GM19438 (cell line): ENCODE measurements at regions not wholly inside any gene's neighbourhood (a gene's known extent, or its start where the extent isn't known, plus 50 kb on each side); places are given as distances from the start of the nearest gene placed in this dataset.

Experiments used
- ATAC-seq: cut with Tn5 transposase; IDR thresholded peaks from one replicate; pipeline ENCODE4 v1.9.1; 2021; ENCODE audit warnings: low read depth; ENCODE audit not compliant: unreplicated experiment

DNA sequence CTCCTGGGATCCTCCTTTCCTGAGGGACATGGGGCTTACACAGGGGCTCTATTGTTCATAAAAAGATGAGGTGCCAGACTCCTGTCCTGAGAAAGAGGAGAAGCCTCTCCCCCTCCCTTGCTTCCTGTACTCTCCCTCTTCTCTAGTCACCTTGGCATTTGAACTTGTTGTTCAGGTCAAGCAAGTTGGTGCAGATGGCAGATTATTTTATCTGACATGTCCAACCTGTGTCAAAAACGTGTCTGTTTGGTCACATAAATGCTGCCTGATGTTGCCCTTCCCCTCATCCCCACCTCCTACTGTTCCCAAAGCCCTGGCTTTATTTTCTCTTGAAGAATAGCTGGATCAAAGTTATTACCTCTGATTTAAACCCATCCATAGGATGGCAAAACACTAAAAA, 154.8 kb downstream of the TMX1 start:
- no peak for ATAC-seq

DNA sequence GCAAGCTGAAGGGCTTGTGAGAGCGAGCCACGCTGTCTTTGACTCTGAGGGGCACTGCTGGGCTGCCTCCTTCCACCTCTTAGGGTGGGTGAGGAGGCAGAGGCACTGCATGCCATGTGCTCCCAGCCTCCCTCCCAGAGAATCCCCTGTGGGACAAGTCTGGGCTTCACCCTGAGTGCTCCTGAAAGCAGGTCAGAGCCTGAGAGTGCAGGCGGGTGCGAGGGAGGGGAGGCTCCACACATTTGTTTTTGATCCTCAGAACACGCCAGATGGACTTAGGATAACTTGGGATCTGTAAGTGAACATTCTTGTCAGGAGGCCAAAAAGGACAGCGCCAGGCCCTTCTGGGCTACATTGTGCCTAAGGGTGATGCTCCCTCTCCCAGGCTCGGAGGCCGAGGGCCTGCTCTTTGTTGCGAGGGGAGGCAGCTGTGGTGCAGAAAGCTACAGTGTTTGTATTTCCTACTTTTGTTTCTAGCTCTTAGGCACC, 155.4 kb downstream of the TMX1 start:
- ATAC-seq, result no peak

DNA sequence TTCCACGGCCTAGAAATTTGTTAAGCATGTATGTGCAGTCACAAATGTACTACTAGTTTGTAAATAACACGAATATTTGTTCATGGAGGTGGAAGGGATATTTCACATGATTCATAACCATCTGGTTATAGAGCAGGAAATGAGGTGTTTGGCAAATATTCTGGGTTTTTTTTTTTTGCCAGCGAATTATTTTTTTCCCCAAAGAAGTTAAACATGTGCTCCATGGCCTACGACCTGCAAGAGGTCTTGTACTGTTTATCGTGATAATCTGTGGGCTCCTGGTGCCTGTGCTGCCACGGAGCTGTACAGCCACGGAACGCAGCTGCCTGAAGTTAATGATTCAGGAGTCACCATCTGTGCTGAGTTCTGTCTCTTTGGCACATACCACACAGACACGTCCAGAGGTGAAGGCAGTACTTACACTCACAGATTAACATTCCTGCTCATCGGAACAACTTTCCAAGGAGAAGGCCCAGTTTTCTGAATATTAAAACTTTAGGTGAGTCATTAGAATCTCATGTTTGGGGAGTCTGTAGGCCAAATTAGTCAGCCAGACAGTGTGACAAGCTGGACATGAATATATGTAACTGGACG, 156.3 kb downstream of the TMX1 start:
- ATAC-seq, result no peak

DNA sequence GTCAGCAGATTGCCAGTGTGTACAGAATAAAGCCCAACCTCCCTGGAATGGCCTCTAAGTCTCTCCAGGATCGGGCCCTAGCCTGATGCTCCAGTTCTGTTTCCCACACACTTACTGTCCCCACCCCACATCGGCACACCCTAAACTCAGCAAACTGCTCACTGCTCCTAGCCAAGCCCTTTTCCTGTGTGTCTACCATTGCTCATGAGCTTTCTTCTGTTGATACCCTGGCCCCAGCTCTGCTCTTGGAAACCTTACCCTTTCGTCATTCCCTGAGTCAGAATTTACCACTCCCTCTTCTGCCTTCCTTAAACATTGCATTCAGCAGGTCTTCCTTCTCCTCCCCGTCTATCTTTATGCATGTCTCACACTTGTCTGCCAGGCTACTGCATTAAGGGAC, 158.9 kb downstream of the TMX1 start:
- no peak for ATAC-seq

DNA sequence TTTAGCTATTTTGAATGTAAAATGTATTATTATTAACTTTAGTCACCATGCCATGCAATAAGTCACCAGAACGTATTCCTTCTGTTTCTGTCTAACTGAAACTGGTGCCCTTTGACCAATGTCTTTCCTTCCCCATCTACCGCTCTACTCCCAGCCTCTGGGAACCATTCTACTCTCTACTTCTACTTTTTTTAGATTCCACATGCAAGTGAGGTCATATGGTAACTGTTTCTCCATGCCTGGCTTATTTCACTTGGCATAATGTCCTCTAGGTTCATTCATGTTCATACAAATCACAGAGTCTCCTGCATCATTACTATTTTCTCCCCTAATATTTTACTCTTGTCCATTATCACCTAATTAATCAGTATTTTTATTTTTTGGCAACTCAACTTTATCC, 160.1 kb downstream of the TMX1 start:
- no peak for ATAC-seq

DNA sequence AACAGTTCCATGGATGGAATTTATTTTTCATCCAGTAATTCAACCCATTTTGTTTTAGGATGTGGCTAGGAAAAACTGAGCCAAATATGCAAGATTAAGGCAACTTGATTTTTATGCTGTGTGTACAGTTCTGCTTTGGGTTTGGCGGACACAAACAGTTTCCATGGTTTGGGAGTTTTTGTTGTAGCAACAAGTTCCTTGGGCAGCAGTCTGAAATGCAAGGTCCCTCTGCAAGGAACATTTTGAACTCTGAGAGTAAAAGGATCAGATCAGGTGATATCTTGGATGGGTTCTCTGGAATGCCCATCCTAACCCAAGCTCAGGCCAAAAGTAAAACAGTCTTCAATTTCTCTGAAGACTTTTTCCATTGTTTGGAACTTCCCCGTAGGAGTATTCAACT, 161.2 kb downstream of the TMX1 start:
- ATAC-seq, result no peak

DNA sequence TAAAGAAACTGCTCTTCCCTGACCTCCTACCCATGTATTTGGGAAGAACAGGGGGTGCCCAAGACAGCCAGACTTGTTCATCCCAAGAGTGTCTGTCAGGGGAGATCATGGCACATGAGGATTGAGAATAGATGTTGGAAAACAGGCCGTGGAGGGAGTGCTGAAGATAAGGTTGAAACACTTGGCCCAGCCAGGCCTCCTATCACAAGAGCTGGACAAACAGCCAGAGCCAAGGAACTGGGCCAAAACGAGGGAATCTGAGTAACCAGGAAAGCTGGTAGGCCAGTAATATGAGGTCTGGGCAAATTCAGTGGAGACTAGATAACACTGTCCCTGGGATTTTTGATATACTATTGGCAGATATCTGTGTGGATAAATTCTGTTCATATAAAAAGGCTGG, 161.7 kb downstream of the TMX1 start:
- ATAC-seq, result no peak

DNA sequence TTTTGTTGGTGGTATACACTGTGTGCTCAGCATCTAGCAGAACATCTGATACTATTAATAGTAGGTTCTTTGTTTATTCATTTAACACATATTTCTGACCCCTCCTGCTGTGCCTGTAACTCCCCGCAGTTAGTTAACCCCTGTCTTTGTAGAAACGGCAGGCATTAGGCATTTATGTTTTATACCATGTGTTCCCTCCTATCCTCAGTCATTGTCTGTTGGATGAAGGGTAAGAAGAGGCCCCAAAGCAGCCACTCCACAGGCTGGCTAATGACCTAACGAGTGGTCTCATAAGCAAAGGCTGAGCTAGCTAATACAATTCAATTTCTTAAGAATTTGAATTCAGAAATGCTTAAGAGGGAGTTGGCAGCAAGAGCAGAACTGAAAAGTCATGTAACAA, 170.8 kb downstream of the TMX1 start:
- ATAC-seq, result no peak

DNA sequence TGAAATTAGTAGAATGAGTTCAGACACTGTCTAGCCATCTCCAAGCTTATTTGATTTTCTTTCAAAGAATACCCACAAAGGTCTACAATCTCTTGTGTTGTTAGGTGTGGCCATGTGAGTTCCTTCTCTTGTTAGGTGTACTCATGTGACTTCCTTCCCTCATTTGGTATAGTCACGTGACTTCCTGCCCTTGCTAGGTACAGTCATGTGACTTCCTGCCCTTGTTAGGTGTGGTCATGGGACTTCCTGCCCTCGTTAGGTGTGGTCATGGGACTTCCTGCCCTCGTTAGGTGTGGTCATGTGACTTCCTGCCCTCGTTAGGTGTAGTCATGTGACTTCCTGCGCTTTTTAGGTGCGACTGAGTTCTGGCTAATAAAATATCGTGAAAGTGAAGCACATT, 179.6 kb downstream of the TMX1 start:
- ATAC-seq, result no peak

DNA sequence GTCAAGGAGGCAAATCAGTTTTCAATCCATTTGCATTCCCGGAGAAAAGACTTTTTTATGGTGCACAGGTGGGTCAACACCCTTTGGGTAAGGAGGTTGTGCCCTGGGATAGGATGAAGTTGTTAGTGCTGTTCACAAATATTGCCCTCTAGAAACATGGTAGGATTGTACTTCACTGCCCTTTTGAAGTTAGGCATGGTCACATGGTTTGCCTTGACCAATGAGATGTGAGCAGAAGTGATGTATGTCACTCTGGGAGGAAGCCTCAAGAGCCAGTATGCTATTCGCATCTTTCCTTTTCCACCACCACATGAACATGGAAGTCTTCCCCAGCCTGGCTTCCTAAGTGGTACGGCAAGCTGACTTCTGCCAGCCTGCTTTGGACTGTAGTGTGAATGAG, 182.7 kb downstream of the TMX1 start:
- no peak for ATAC-seq

DNA sequence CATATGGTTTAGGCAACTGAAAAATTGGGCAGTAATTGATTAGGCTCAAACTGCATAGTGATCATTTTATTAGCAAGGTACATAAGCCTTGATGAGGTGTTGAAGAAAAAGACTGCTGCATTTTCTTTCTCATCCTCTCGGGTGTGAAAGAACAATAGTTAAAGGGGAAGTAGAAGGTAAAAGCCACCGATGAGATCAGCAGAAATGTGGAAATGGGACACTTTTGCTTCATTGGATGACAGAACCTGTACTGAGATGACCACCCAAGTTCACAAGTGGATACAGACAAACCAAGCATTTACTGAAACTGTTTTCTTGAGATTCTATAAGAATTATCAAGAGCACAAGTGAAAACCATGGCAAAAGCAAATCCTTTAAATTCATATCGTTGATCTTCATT, 184.0 kb downstream of the TMX1 start:
- ATAC-seq, result no peak

DNA sequence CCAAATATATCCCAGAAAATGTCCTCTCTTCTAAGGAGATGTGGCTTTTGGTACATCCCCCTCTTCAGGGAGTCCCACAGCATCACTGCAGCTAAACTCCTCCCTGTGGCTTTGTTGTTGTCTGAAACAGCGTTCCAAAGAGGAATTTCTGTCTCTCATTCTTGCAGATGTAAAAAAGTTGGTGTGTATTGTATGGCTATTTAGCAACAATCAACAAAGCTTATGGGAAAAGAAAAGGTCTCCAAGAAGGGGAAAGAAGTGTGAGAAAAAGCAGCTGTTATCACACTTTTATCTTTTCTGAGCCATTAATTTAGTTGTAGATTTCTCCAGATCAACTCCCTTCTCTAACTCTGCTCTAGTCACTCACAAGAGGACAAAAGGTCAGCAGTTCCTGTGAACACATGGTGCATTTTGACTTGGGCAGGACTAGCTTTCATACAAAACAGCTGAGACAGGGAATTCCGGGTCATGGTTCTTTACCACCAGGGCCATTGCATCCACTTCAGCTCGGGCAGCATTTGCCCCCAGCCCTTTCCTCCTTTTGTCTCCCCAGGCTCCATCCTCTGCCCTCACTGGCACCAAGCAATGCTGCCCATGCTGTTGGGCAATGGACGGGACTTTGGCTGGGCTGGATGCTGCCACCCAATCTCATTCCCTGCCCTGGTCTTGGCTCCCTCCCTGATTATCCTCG, 184.7 kb downstream of the TMX1 start:
- ATAC-seq, result no peak

DNA sequence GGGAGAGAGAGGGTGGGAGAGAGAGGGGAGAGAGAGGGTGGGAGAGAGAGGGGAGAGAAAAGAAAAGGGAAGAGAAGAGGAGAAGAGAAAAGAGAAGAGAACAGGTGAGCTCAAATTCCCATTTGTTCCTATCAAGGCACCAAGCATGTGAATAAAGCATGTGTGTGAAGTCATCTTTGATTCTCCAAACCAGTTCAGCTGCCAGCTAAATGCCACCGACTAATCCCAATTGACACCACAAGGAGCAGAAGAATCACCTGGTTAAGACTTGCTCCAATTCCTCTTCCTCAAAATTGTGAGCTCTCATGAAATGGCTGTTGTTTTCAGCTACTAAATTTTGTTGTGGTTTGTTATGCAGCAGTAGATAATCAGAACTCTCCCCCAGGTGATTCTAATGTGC, 188.9 kb downstream of the TMX1 start:
- ATAC-seq, result no peak

DNA sequence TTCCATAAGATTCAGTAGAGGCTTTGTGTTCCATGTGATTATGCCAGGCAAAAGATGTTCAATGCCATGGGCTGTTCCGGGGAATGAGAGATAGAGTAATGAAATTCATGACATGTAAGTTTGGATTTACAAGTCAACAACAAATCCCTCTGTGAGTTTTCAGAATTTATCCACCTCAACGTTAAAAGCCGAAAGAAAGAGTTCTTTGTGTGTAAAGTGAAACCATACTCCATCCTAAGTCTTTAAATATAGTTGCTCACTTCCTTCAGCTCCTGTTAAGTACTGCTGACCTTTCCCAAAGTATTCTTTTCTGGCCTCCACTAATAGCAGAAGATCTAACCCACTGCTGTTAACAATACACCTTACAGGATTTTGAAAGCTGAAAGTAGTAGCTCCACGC, 190.0 kb downstream of the TMX1 start:
- ATAC-seq, result no peak

DNA sequence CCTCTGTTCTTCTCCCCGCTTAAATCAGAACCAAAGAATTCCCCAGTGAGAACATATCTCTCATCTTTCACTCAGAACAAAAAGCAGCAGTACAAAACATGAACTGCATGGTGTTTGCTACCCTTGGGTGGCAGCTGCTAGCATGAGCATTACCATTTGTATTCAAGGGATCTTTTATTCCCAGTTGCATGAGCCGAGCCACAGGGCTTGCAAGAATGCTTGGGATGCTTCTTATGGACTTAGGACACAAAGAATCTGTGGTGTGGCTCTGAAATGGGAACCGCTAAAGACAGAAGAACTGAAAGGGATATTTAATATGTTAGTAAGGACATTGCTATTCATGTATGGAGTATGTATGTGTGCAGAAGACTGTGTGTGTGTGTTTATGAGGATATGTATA, 190.6 kb downstream of the TMX1 start:
- ATAC-seq, result no peak

DNA sequence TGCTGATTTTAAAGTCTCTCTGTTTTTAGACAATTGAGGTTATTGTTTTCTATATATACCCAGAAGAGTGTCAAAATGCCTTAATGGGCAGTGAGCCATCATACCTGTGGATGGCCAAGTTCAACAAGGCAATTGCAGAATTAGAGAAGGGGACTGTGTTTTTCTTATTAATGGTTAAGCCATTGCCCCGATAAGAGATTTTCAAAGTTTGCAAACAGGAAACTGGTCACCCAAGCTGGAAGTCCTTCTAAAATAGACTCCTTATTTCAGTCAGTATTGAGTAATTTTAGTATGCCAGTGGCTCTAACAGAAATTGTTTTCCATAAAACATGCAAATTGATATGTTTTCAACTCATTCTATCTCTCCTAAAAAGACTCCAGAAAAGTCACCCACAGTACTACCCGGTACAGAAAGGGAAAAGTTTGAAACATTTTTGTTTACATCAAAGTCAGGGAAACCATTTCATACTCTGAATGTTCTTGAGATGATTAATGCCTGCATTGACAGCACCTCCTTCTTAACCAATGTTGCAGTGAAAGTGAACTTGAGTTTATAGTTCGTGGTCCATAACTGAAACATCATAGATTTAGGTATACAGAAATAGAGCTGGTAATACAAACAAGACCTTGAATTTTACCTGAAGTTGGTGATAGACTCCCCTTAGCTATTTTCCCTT, 191.1 kb downstream of the TMX1 start:
- peak; percentile 76 for ATAC-seq

DNA sequence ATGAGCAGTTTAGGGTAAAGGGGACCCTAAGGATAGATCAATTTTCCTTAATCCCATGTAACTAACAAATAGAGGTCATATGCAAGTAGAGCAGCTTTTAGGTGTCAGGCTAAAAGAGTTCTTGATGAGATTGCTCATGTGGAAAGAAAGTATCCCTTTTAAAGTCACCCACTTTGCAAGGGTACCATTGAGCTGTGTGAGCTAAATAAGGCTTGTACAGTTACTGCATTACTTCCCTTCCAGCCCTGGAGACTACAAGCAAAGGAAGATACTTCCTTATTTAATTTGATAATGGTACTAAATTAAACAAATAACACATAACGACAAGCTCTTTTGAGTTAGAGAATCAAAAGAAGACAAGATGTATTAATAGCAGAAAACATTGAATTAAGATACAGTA, 191.7 kb downstream of the TMX1 start:
- no peak for ATAC-seq

DNA sequence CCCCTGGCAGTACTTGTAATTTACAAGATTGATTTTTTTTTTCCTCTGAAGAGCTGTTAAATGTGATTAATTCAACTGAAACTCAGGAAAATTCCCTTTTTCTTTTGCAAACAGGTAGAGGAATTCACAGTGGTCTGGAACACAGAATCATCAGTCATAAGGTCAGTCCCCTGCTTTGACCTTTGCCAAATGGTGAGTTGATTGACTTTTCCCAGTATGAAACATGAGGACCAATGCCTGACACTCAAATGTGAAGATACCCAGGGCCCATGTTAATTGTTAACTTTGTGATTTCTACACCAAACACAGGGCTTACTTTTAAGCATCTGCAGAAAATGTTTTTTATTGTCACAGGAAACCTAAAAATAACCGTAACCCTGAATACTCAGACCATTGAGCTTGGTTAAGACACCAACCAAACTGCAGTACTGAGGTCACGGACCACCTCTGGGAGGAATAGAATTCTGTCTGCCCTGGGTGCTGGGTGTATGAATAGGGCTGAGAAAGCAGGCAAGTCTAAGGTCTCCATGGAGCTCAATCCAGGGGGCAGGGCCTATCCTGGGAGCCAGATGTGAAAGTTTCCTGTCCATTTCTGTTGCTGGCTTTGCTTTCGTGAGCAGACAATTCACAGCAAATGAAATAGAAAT, 192.4 kb downstream of the TMX1 start:
- ATAC-seq, result no peak

DNA sequence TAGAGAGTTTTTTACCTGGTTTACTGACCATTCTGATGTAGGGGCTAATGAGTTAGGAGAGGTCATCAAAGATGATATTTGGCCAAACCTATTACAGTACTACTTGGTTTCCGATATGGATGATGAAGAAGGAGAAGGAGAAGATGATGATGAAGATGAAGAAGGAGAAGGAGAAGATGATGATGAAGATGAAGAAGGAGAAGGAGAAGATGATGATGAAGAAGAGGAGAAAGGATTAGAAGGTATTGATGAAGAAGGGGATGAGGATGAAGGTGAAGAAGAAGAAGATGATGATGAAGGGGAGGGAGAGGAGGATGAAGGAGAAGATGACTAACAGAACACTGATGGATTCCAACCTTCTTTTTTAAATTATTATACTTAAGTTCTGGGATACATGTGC, 196.6 kb downstream of the TMX1 start:
- no peak for ATAC-seq

DNA sequence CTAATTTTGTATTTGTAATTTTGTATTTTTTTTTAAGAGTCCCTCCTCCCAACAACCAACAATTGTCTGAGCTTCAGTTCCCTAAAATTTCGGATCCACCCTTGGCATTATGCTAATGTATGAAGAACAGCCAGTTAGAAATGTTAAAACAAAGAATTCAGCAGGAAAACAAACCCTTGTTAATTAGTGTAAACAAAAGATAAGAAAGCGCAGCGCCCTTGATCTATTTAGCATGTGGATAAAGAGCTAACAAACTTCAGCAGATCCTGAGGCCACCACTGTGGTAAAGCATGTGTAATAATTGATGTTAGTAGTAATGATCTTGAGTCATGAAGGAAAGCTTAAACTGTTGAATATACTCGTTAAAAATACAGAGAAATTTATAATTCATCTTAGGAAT, 199.8 kb downstream of the TMX1 start:
- ATAC-seq, result no peak

DNA sequence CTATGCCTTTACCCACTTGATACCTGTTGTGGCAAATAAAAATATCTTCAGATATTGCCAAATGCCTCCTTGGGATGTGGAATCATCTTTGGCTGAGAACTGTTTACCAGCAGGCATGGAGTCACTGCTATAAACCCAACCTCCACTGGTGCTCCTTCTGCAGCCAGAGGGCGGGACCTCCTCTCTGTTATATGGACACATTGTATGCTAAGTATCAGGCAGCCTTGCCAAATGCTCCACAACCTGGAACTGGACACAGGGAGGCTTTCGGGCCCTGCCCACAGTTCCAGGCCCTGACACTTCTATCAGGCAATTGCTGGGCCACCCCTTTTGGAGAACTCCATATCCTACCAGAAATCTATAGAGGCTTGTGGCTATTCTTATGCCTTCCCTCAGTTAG, 201.0 kb downstream of the TMX1 start:
- no peak for ATAC-seq
